Dendritic cell treated with granulocyte-macrophage colony-stimulating factor and Interleukin-4, amounts not matched to agents 40 ng/mL and 50 ng/mL, for 4 days (primary cell): ENCODE measurements at regions not wholly inside any gene's neighbourhood (a gene's known extent, or its start where the extent isn't known, plus 50 kb on each side); places are given as distances from the start of the nearest gene placed in this dataset.
"Not testable (repeated sequence)": the region's sequence is repeated elsewhere in the genome, so short reads cannot be mapped to it uniquely, and the experiment has no call there.

Source experiments
- H3K27ac Mint-ChIP-seq: one replicate; pipeline ENCODE4 v1.8.0; 2022; ENCODE audit warnings: mild to moderate bottlenecking, mixed read lengths
- H3K27me3 Mint-ChIP-seq: one replicate; pipeline ENCODE4 v1.8.0; 2022; ENCODE audit warnings: mild to moderate bottlenecking, mixed read lengths
- H3K36me3 Mint-ChIP-seq: one replicate; pipeline ENCODE4 v1.8.0; 2022; ENCODE audit warnings: low read depth, mixed read lengths
- H3K4me1 Mint-ChIP-seq: one replicate; pipeline ENCODE4 v1.8.0; 2022; ENCODE audit warnings: low read depth, mixed read lengths
- H3K4me3 Mint-ChIP-seq: one replicate; pipeline ENCODE4 v1.8.0; 2022; ENCODE audit warnings: mild to moderate bottlenecking, moderate library complexity, mixed read lengths
- H3K9me3 Mint-ChIP-seq: one replicate; pipeline ENCODE4 v1.8.0; 2022; ENCODE audit warnings: mixed read lengths
- intact Hi-C: fragments of 100-400 bp; cut with micrococcal nuclease; formaldehyde crosslinking; loops from one replicate; pipeline ENCODE4 v1.15.0; 2022

DNA sequence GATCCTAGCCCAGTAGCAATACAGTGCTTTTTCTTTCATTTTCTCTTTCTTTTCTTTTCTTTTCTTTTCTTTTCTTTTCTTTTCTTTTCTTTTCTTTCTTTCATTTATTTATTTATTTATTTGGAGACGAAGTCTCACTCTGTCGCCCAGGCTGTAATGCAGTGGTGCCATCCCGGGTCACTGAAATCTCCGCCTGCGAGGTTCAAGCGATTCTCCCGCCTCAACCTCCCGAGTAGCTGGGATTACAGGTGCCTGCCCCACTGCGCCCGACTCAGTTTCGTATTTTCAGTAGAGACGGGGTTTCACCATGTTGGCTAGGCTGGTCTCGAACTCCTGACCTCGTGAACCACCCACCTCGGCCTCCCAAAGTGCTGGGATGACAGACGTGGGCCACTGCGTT lies 1948.0 kb upstream of the DEFB115 start:
- peaks cover 70% of the 10 kb centered on the region for H3K9me3 Mint-ChIP-seq

GRCh38 chr20:29311046-29311445 lies 1946.4 kb upstream of the DEFB115 start:
- intact Hi-C loops, H3K4me3 Mint-ChIP-seq, H3K36me3 Mint-ChIP-seq, H3K4me1 Mint-ChIP-seq, H3K27ac Mint-ChIP-seq, H3K27me3 Mint-ChIP-seq: not testable (repeated sequence)
- H3K9me3 Mint-ChIP-seq: peaks cover 58% of the 10 kb centered on the region

More for the DNA sequence above, 1948.0 kb upstream of the DEFB115 start:
- H3K27me3 Mint-ChIP-seq, H3K4me1 Mint-ChIP-seq, H3K27ac Mint-ChIP-seq, H3K4me3 Mint-ChIP-seq, intact Hi-C loops, H3K36me3 Mint-ChIP-seq: not testable (repeated sequence)

DNA sequence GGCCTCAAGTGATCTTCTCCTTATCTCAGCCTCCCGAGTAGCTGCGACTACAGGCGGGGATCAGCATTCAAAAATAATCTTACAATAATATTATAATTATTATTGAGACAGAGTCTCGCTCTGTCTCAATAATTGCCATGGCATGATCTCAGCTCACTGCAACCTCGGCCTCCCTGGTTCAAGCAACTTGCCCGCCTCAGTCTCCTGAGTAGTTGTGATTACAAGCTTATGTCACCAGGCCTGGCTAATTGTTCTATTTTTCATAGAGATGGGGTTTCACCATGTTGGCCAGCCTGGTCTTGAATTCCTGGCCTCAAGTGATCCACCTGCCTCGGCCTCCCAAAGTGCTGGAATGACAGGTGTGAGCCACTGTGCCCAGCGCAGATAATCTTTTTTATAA lies 1944.8 kb upstream of the DEFB115 start:
- H3K27ac Mint-ChIP-seq, H3K4me3 Mint-ChIP-seq, H3K27me3 Mint-ChIP-seq, H3K36me3 Mint-ChIP-seq, intact Hi-C loops, H3K4me1 Mint-ChIP-seq: not testable (repeated sequence)
- H3K9me3 Mint-ChIP-seq: peaks cover 59% of the 10 kb centered on the region

DNA sequence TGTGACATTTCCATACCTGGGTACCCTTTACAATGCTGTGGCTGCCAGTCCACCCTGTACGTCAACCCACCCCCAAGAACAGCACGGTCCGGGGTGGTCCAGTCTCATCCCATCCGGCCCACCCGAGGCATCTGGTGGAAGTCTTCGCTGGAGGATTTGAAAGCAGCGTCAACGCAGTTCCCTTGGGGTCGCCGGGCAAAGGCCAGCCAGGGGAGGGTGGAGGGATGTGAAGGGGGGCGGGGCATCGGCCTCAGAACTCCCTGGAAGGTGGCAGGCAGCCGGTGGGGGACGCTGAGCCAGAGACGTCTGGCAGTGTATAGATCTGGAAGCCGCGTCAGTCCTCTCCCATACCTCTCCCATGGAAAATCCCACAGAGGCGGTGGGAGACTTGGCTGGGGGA lies 1944.0 kb upstream of the DEFB115 start:
- Mint-ChIP-seq H3K4me3 (no peak overlapping the region), H3K27me3 (no peaks in the 10 kb centered on the region), H3K36me3 (no peaks in the 10 kb centered on the region), H3K9me3 (peaks cover 59% of the 10 kb centered on the region), H3K27ac (no peak overlapping the region), H3K4me1 (no peaks in the 10 kb centered on the region)
- intact Hi-C loops: no loop called here

- Mint-ChIP-seq H3K27me3 (peaks cover 6% of the 10 kb centered on the region), H3K27ac (no peak overlapping the region), H3K4me1 (no peaks in the 10 kb centered on the region), H3K36me3 (no peaks in the 10 kb centered on the region), H3K9me3 (peaks cover 59% of the 10 kb centered on the region), H3K4me3 (no peak overlapping the region)
- intact Hi-C loops: no loop called here
Observed at GRCh38 chr20:29314294-29314693, 1943.2 kb upstream of the DEFB115 start.

DNA sequence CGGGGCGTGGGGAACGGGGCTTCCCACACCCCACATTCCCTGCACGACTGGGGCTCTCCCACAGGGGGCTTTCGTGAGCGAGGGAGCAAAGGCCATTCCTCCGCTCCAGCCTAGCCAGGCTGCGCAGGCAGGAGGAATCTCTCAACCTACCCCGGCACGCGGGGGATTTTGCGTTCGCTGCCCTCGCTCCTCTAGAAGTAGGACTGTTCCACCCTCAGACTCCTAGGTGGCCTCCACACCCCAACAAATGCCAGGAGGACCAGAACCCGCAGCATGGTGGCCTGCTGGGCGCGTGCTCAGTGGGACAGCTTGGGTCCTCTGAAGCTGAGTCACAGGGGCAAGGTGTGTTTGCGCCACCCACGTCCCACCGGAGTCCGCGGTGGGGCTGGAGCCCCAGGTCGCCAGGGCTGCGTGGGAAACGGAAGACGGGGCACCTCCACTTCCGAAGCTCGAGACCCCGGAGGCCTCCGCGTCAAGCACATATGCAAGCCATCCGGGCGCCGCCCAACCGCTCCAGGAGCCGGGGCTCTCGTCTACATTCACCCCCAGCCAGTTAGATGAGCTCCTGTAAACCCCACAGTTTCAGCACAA lies 1938.5 kb upstream of the DEFB115 start:
- H3K36me3 Mint-ChIP-seq: no peaks in the 10 kb centered on the region
- no peak overlapping the region for H3K4me3 Mint-ChIP-seq

DNA sequence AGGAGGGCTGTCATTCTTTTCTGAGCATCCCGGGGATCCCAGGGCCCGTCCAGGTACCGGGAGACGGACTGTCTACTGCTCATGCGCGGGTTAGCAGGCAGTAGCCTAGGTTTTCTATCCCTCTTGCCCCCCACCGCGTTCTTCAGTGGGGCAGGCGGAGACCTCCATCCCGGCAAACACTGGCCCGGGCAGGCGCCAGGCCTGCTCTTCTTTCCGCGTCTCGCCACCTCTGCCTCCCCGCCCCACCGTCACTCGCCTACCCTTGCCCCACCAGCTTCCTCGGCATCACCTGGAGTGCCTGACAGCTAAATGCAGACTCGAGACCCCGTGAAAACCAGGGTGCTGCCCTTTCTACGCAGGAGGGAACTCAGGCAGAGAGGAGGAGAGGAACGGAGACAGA lies 1937.7 kb upstream of the DEFB115 start:
- peaks cover 25% of the 10 kb centered on the region for H3K27me3 Mint-ChIP-seq
- no peaks in the 10 kb centered on the region for H3K4me1 Mint-ChIP-seq
- no peaks in the 10 kb centered on the region for H3K36me3 Mint-ChIP-seq
- H3K27ac Mint-ChIP-seq: no peak overlapping the region
- no peak overlapping the region for H3K4me3 Mint-ChIP-seq
- intact Hi-C loops: no loop called here
- peaks cover 44% of the 10 kb centered on the region for H3K9me3 Mint-ChIP-seq

More for the DNA sequence above, 1938.5 kb upstream of the DEFB115 start:
- Mint-ChIP-seq H3K4me1 (no peaks in the 10 kb centered on the region), H3K27ac (no peak overlapping the region), H3K27me3 (peaks cover 22% of the 10 kb centered on the region), H3K9me3 (peaks cover 52% of the 10 kb centered on the region)
- intact Hi-C loops: no loop called here

DNA sequence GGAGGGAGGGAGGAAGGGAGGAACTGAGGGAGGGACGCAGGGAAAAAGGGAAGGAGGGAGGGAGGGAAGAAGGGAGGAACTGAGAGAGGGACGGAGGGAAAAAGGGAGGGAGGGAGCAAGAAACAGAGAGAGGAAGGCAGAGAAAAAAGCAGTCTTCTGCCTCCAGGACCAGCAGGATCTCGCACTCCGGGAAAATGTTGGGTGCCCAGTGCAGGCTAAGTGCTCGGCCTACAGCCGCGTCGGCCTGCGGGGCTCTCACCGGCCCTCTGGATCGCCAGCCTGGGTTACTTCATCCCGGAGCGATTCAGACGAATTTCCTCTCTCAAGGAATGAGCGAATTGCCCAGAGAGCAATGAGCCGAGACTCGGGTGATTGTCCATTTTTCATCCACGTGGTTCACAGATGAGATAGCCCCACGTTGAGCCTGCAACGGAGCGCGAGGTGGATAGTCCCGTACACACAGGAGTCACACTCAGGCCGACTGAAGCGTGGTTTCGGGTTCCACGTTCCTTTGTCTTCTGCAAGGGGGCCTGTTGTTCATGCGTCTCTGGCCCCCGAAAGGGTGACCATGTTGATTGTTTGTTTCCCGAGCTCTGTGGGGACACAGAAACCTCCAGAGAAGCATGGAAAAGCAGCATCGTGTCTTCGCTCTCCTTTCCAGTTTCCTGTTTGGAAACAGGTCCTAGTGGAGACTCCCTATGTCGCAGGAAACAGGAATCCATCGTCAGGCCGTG lies 1937.1 kb upstream of the DEFB115 start:
- H3K36me3 Mint-ChIP-seq, H3K4me3 Mint-ChIP-seq, H3K27ac Mint-ChIP-seq, H3K4me1 Mint-ChIP-seq, intact Hi-C loops: not testable (repeated sequence)
- Mint-ChIP-seq H3K9me3 (peaks cover 43% of the 10 kb centered on the region), H3K27me3 (peaks cover 29% of the 10 kb centered on the region)

GRCh38 chr20:29323631-29324515 lies 1933.6 kb upstream of the DEFB115 start:
- Mint-ChIP-seq H3K27me3 (peaks cover 35% of the 10 kb centered on the region), H3K9me3 (peaks cover 44% of the 10 kb centered on the region)
- H3K36me3 Mint-ChIP-seq, H3K4me3 Mint-ChIP-seq, H3K27ac Mint-ChIP-seq, intact Hi-C loops, H3K4me1 Mint-ChIP-seq: not testable (repeated sequence)

- H3K4me3 Mint-ChIP-seq, H3K27ac Mint-ChIP-seq: not testable (repeated sequence)
- H3K27me3 Mint-ChIP-seq: peaks cover 30% of the 10 kb centered on the region
Observed at GRCh38 chr20:29324516-29325303, 1932.8 kb upstream of the DEFB115 start.

DNA sequence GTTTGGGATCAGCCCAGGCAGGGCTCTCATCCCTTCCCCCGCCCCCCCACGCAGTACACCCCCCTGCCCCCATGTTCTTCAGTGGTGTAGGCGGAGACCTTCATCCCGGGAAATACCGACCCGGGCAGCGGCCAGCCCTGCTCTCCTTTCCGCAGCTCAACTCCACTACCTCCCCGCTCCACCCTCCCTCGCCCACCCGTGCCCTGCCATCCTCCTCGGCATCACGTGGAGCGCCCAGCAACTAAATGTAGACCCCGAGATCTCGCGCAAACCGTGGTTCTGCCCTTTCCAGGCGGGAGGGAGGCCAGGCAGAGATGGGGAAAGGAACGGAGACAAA lies 1932.2 kb upstream of the DEFB115 start:
- Mint-ChIP-seq H3K36me3 (no peaks in the 10 kb centered on the region), H3K4me1 (no peaks in the 10 kb centered on the region), H3K9me3 (peaks cover 37% of the 10 kb centered on the region), H3K27ac (no peak overlapping the region), H3K4me3 (no peak overlapping the region), H3K27me3 (peaks cover 25% of the 10 kb centered on the region)
- intact Hi-C loops: no loop called here

More at GRCh38 chr20:29324516-29325303, 1932.8 kb upstream of the DEFB115 start:
- H3K9me3 Mint-ChIP-seq: peaks cover 37% of the 10 kb centered on the region
- H3K36me3 Mint-ChIP-seq, intact Hi-C loops, H3K4me1 Mint-ChIP-seq: not testable (repeated sequence)

- H3K27ac Mint-ChIP-seq, H3K4me3 Mint-ChIP-seq, H3K36me3 Mint-ChIP-seq, intact Hi-C loops, H3K4me1 Mint-ChIP-seq: not testable (repeated sequence)
- peaks cover 41% of the 10 kb centered on the region for H3K9me3 Mint-ChIP-seq
- H3K27me3 Mint-ChIP-seq: peaks cover 22% of the 10 kb centered on the region
Observed at GRCh38 chr20:29325781-29326180, 1931.7 kb upstream of the DEFB115 start.

DNA sequence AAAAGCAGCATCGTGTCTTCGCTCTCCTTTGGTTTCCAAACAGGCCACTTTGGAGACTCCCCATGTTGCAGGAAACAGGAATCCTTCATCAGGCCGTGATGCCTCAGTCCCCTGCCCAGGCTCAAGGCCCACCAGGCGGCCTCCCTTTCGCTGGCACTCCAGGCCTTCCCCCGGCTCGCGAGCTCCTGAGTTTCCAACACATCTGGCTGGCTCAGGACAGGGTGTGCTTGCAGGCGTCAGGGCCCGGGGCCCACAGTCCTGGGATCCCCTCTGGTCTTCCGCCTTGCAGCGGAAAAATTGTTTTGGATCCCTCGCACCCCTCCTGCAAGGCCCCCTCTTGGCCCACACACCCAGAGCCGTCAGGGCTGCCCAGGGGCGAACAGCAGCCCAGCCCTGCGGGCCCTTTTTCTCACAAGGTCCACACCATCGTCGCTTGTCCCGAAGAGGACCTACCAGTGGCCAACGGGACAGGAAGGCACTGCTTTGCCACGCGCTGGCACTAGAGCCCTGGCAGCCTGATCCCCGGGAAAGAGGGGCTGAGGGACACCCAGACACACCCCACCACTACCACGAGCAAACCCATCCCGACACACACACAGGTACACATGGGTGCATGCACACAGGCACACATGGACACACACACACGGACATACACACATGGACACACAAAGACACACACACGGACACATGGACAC lies 1930.9 kb upstream of the DEFB115 start:
- Mint-ChIP-seq H3K36me3 (no peaks in the 10 kb centered on the region), H3K4me1 (no peaks in the 10 kb centered on the region), H3K4me3 (no peak overlapping the region), H3K9me3 (peaks cover 41% of the 10 kb centered on the region), H3K27ac (no peak overlapping the region), H3K27me3 (peaks cover 20% of the 10 kb centered on the region)
- intact Hi-C loops: no loop called here
